ENCODE measurements at regions not wholly inside any gene's neighbourhood (a gene's known extent, or its start where the extent isn't known, plus 50 kb on each side); places are given as distances from the start of the nearest gene placed in this dataset.

DNA sequence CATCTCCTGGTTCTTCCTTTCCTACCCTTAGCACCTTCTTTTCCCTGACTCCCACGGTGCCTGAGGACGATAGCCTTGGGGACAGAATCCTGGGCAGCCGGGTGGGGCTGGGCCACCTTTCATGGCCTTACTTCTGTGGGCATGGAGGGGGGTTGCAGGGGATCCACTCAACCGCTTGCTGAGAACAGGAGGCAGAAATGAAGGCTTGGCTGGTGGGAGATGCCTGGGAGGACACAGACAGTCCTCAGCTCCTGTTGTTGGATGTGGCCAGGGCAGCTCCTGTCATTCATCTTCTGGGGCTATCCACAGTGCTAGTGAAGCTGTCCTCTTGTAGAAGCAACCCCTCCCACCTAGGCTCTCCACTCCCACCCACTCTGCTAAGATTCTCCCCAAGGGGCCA, 95.5 kb upstream of the CELF4 start:
- TF ChIP-seq, protein P1, sequence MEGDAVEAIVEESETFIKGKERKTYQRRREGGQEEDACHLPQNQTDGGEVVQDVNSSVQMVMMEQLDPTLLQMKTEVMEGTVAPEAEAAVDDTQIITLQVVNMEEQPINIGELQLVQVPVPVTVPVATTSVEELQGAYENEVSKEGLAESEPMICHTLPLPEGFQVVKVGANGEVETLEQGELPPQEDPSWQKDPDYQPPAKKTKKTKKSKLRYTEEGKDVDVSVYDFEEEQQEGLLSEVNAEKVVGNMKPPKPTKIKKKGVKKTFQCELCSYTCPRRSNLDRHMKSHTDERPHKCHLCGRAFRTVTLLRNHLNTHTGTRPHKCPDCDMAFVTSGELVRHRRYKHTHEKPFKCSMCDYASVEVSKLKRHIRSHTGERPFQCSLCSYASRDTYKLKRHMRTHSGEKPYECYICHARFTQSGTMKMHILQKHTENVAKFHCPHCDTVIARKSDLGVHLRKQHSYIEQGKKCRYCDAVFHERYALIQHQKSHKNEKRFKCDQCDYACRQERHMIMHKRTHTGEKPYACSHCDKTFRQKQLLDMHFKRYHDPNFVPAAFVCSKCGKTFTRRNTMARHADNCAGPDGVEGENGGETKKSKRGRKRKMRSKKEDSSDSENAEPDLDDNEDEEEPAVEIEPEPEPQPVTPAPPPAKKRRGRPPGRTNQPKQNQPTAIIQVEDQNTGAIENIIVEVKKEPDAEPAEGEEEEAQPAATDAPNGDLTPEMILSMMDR (IDR thresholded peaks at IDR 0.05; ENCODE audit: low read depth, low read length, missing input control): no peak
- no peak for TF ChIP-seq EGR1 (IDR thresholded peaks at IDR 0.05; ENCODE audit: low read depth in 2 of 2)
- TF ChIP-seq TAF1 (conservative IDR thresholded peaks at IDR 0.05): no peak
- TF ChIP-seq, protein P2, sequence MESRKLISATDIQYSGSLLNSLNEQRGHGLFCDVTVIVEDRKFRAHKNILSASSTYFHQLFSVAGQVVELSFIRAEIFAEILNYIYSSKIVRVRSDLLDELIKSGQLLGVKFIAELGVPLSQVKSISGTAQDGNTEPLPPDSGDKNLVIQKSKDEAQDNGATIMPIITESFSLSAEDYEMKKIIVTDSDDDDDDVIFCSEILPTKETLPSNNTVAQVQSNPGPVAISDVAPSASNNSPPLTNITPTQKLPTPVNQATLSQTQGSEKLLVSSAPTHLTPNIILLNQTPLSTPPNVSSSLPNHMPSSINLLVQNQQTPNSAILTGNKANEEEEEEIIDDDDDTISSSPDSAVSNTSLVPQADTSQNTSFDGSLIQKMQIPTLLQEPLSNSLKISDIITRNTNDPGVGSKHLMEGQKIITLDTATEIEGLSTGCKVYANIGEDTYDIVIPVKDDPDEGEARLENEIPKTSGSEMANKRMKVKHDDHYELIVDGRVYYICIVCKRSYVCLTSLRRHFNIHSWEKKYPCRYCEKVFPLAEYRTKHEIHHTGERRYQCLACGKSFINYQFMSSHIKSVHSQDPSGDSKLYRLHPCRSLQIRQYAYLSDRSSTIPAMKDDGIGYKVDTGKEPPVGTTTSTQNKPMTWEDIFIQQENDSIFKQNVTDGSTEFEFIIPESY (IDR thresholded peaks at IDR 0.05): no peak
- TF ChIP-seq, protein P3, sequence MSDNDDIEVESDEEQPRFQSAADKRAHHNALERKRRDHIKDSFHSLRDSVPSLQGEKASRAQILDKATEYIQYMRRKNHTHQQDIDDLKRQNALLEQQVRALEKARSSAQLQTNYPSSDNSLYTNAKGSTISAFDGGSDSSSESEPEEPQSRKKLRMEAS (IDR thresholded peaks at IDR 0.05): no peak
- TF ChIP-seq NR2F2 (IDR thresholded peaks at IDR 0.05): no peak
- TF ChIP-seq, protein P4, sequence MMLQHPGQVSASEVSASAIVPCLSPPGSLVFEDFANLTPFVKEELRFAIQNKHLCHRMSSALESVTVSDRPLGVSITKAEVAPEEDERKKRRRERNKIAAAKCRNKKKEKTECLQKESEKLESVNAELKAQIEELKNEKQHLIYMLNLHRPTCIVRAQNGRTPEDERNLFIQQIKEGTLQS (IDR thresholded peaks at IDR 0.05): no peak
- TF ChIP-seq GABPA (IDR thresholded peaks at IDR 0.05 in 1 of 2, conservative IDR thresholded peaks at IDR 0.05 in 1 of 2): no peak
- TF ChIP-seq RAD21 (IDR thresholded peaks at IDR 0.05): no peak
- no peak for TF ChIP-seq RXRA (IDR thresholded peaks at IDR 0.05)

All from liver (tissue), 3 donors.